ENCODE measurements at regions not wholly inside any gene's neighbourhood (a gene's known extent, or its start where the extent isn't known, plus 50 kb on each side); places are given as distances from the start of the nearest gene placed in this dataset.
"Not testable (repeated sequence)": the region's sequence is repeated elsewhere in the genome, so short reads cannot be mapped to it uniquely, and the experiment has no call there.

GRCh38 chr12:75644472-75645072, 133.2 kb upstream of the KRR1 start:
- Mint-ChIP-seq H3K36me3 (ENCODE audit: low read depth) (no peaks in the 10 kb centered on the region), H3K27me3 (ENCODE audit: insufficient read depth, low read depth, poor library complexity) (no peaks in the 10 kb centered on the region), H3K4me3 (no peak overlapping the region), H3K4me1 (peaks cover 8% of the 10 kb centered on the region), H3K9me3 (no peaks in the 10 kb centered on the region), H3K27ac (no peak overlapping the region)
- Histone ChIP-seq H3K36me3 (ENCODE audit: insufficient read depth) (no peaks in the 10 kb centered on the region), H3K27ac (ENCODE audit: low read depth) (no peak overlapping the region), H2AFZ (no peak overlapping the region), H3K4me2 (no peak overlapping the region), H3K9me2 (ENCODE audit: insufficient read depth) (no peaks in the 10 kb centered on the region), H3K79me2 (replicated peaks; ENCODE audit: insufficient read depth) (no peaks in the 10 kb centered on the region), H3K4me3 (no peak overlapping the region), H3K4me1 (ENCODE audit: insufficient read depth) (no peaks in the 10 kb centered on the region), H4K20me1 (replicated peaks; ENCODE audit: insufficient read depth) (no peaks in the 10 kb centered on the region), H3K27me3 (ENCODE audit: insufficient read depth) (no peaks in the 10 kb centered on the region), H3F3A (replicated peaks; ENCODE audit: low read depth) (no peaks in the 10 kb centered on the region)
- TF ChIP-seq ZNF114 (CRISPR knock-in tag; IDR thresholded peaks at IDR 0.05): no peak
- no peak for TF ChIP-seq STAT1 (IDR thresholded peaks at IDR 0.05; ENCODE audit: unreplicated experiment)
- TF ChIP-seq POLR2AphosphoS5 (IDR thresholded peaks at IDR 0.05; ENCODE audit: low read depth): no peak
- TF ChIP-seq ZNF331 (CRISPR knock-in tag; IDR thresholded peaks at IDR 0.05; ENCODE audit: low read depth): no peak
- no peak for TF ChIP-seq CREB1 (CRISPR knock-in tag; IDR thresholded peaks at IDR 0.05; ENCODE audit: low read depth)
- TF ChIP-seq, protein P1, sequence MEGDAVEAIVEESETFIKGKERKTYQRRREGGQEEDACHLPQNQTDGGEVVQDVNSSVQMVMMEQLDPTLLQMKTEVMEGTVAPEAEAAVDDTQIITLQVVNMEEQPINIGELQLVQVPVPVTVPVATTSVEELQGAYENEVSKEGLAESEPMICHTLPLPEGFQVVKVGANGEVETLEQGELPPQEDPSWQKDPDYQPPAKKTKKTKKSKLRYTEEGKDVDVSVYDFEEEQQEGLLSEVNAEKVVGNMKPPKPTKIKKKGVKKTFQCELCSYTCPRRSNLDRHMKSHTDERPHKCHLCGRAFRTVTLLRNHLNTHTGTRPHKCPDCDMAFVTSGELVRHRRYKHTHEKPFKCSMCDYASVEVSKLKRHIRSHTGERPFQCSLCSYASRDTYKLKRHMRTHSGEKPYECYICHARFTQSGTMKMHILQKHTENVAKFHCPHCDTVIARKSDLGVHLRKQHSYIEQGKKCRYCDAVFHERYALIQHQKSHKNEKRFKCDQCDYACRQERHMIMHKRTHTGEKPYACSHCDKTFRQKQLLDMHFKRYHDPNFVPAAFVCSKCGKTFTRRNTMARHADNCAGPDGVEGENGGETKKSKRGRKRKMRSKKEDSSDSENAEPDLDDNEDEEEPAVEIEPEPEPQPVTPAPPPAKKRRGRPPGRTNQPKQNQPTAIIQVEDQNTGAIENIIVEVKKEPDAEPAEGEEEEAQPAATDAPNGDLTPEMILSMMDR (conservative IDR thresholded peaks at IDR 0.05; ENCODE audit: low read depth in 2 of 2): no peak
- TF ChIP-seq ZNF462 (CRISPR knock-in tag; IDR thresholded peaks at IDR 0.05): no peak
- no peak for ATAC-seq
- no peak for DNase-seq (ENCODE audit: low spot score)

- not testable (repeated sequence) for H3K27ac Mint-ChIP-seq; H3K27ac ChIP-seq (ENCODE audit: low read depth); ATAC-seq; H3F3A ChIP-seq (replicated peaks; ENCODE audit: low read depth); H2AFZ ChIP-seq; H3K27me3 ChIP-seq (ENCODE audit: insufficient read depth); H3K9me2 ChIP-seq (ENCODE audit: insufficient read depth); H4K20me1 ChIP-seq (replicated peaks; ENCODE audit: insufficient read depth); H3K36me3 ChIP-seq (ENCODE audit: insufficient read depth); H3K27me3 Mint-ChIP-seq (ENCODE audit: insufficient read depth, low read depth, poor library complexity); H3K4me1 ChIP-seq (ENCODE audit: insufficient read depth); H3K4me2 ChIP-seq; H3K79me2 ChIP-seq (replicated peaks; ENCODE audit: insufficient read depth); H3K4me3 ChIP-seq; H3K36me3 Mint-ChIP-seq (ENCODE audit: low read depth); DNase-seq (ENCODE audit: low spot score); H3K9me3 Mint-ChIP-seq; H3K4me1 Mint-ChIP-seq; H3K4me3 Mint-ChIP-seq
These were observed 131.7 kb upstream of the KRR1 start for GRCh38 chr12:75643119-75643518.

Data from GM23338 (cell line).